ENCODE measurements at regions not wholly inside any gene's neighbourhood (a gene's known extent, or its start where the extent isn't known, plus 50 kb on each side); places are given as distances from the start of the nearest gene placed in this dataset.

- no peak for DNase-seq
- no peak overlapping the region for H3K4me3 Mint-ChIP-seq (ENCODE audit: low read depth, unreplicated experiment)
- H3K36me3 Mint-ChIP-seq (ENCODE audit: insufficient read depth, unreplicated experiment) = no peaks in the 10 kb centered on the region
- no peak for TF ChIP-seq CTCF (IDR thresholded peaks at IDR 0.05; ENCODE audit: unreplicated experiment)
- no peaks in the 10 kb centered on the region for H3K4me1 Mint-ChIP-seq (ENCODE audit: low read depth, unreplicated experiment)
- no peaks in the 10 kb centered on the region for H3K27me3 Mint-ChIP-seq (ENCODE audit: unreplicated experiment)
- H3K9me3 Mint-ChIP-seq (ENCODE audit: low read depth, unreplicated experiment) = peaks cover 6% of the 10 kb centered on the region
- intact Hi-C loops (cut with micrococcal nuclease; ENCODE audit: unreplicated experiment) = no loop called here
- CTCF ChIA-PET = no interaction called here
- no TSS peak for BruUV-seq (replicated peaks)
- H3K27ac Mint-ChIP-seq (ENCODE audit: unreplicated experiment) = no peak overlapping the region
Measured at GRCh38 chrX:36510736-36511135, 497.4 kb upstream of the FAM47C start.

DNA sequence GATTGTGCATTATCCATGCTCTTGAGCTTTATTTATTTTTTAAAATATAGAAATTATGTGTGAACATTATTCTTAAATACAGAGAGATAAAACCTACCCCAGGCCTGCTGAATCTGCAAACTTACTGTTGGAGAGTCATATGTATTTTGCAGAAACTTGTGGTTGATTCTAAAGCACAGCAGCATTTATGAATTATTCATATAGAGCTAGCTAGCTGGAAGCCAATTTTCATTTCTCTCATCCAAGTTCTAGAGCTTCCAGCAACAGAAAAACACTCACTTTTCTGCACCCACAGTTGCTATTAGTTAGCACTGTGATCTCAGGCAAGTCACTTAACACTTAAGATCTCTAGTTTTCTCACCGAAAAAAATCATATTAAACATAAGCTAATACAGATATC, 479.5 kb upstream of the FAM47C start:
- no peak for DNase-seq
- H3K4me1 Mint-ChIP-seq (ENCODE audit: low read depth, unreplicated experiment) = no peaks in the 10 kb centered on the region
- no peaks in the 10 kb centered on the region for H3K36me3 Mint-ChIP-seq (ENCODE audit: insufficient read depth, unreplicated experiment)
- H3K27me3 Mint-ChIP-seq (ENCODE audit: unreplicated experiment) = no peaks in the 10 kb centered on the region
- CTCF ChIA-PET = no interaction called here
- intact Hi-C loops (cut with micrococcal nuclease; ENCODE audit: unreplicated experiment) = no loop called here
- BruUV-seq (replicated peaks) = no TSS peak
- no peak overlapping the region for H3K27ac Mint-ChIP-seq (ENCODE audit: unreplicated experiment)
- TF ChIP-seq CTCF (IDR thresholded peaks at IDR 0.05; ENCODE audit: unreplicated experiment) = no peak
- no peaks in the 10 kb centered on the region for H3K9me3 Mint-ChIP-seq (ENCODE audit: low read depth, unreplicated experiment)
- no peak overlapping the region for H3K4me3 Mint-ChIP-seq (ENCODE audit: low read depth, unreplicated experiment)

DNA sequence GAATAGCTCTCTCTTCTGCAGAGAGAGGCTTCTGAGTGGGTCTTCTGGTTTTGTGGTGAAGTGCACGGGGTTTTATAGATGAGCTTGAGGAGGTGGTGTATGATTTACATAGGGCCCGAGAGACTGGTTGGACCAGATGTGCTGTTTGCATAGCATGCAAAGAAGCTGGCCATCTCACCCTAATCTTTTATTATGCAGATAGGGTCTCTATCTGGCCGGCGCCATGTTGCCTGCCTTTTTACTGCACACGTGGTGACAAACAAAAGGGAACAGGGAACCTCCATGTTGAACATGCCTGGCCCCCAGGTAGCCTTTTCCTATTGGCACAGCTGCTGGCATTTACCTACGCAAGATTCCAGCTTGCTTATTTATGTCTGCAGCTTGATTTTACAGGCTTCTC, 473.3 kb upstream of the FAM47C start:
- TF ChIP-seq CTCF (IDR thresholded peaks at IDR 0.05; ENCODE audit: unreplicated experiment) = no peak
- CTCF ChIA-PET = no interaction called here
- Mint-ChIP-seq H3K27me3 (ENCODE audit: unreplicated experiment) (no peaks in the 10 kb centered on the region), H3K4me3 (ENCODE audit: low read depth, unreplicated experiment) (no peak overlapping the region), H3K4me1 (ENCODE audit: low read depth, unreplicated experiment) (no peaks in the 10 kb centered on the region), H3K27ac (ENCODE audit: unreplicated experiment) (no peak overlapping the region), H3K9me3 (ENCODE audit: low read depth, unreplicated experiment) (no peaks in the 10 kb centered on the region), H3K36me3 (ENCODE audit: insufficient read depth, unreplicated experiment) (no peaks in the 10 kb centered on the region)
- no peak for DNase-seq
- BruUV-seq (replicated peaks) = no TSS peak
- intact Hi-C loops (cut with micrococcal nuclease; ENCODE audit: unreplicated experiment) = no loop called here

DNA sequence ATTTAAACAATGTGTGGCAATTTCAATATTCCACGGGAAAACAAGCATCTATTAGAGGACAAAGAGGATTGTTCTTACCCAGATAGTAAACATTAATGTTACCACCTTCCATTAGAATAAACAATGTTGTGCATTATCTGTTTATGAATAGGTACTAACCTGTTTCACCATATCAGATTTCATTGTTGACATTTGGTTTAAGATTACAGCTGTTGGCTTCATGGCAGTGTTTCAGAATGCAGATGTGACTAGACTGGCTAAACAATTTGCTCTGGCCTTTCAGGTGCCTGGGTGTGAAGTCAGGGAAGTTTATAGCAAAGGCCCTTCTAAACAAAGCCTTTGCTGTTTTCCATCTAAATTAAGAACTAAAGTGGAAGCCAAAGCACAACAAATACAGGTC, 464.7 kb upstream of the FAM47C start:
- DNase-seq = no peak
- CTCF ChIA-PET = interaction anchor here (0.5 kb wide), 1 partner anchor 199 kb away, joined by 4 read pairs; no protein-coding TSS in a partner anchor
- intact Hi-C loops (cut with micrococcal nuclease; ENCODE audit: unreplicated experiment) = no loop called here
- no peaks in the 10 kb centered on the region for H3K36me3 Mint-ChIP-seq (ENCODE audit: insufficient read depth, unreplicated experiment)
- no peaks in the 10 kb centered on the region for H3K27me3 Mint-ChIP-seq (ENCODE audit: unreplicated experiment)
- no peak overlapping the region for H3K4me3 Mint-ChIP-seq (ENCODE audit: low read depth, unreplicated experiment)
- peaks cover 10% of the 10 kb centered on the region for H3K4me1 Mint-ChIP-seq (ENCODE audit: low read depth, unreplicated experiment)
- BruUV-seq (replicated peaks) = no TSS peak
- H3K9me3 Mint-ChIP-seq (ENCODE audit: low read depth, unreplicated experiment) = no peaks in the 10 kb centered on the region
- no peak overlapping the region for H3K27ac Mint-ChIP-seq (ENCODE audit: unreplicated experiment)
- no peak for TF ChIP-seq CTCF (IDR thresholded peaks at IDR 0.05; ENCODE audit: unreplicated experiment)

Data from Calu3 (cell line).